Prostate gland (tissue), 2 donors: ENCODE measurements at regions not wholly inside any gene's neighbourhood (a gene's known extent, or its start where the extent isn't known, plus 50 kb on each side); places are given as distances from the start of the nearest gene placed in this dataset.

Source experiments
- DNase-seq: peaks from one replicate; pipeline ENCODE4 v3.0.0-alpha.2; 2019; ENCODE audit warnings: low spot score
- H3K27ac ChIP-seq, 2 donors: fragments of 200-600 bp; sonication (generic); 2 replicates each; pipeline ENCODE4 v1.5.1; 2017 to 2019
- H3K27me3 ChIP-seq: fragments of 200-600 bp; sonication (generic); replicated peaks from 2 replicates; pipeline ENCODE4 v1.5.1; 2019; ENCODE audit not compliant: insufficient read depth
- H3K36me3 ChIP-seq, 2 donors: fragments of 200-600 bp; sonication (generic); 1 replicate in 1 of 2; 2 replicates in 1 of 2; pipeline versions ENCODE4 v1.5.1 to v1.8.1; 2017 to 2019
- H3K4me1 ChIP-seq: fragments of 200-600 bp; sonication (generic); replicated peaks from 2 replicates; pipeline ENCODE4 v1.5.1; 2019
- H3K4me3 ChIP-seq, 2 donors: fragments of 200-600 bp; sonication (generic); 2 replicates each; pipeline ENCODE4 v1.5.1; 2017 to 2019
- H3K9me3 ChIP-seq: fragments of 200-600 bp; sonication (generic); 2 replicates; pipeline ENCODE4 v1.5.1; 2017
- CTCF ChIP-seq, 4 experiments: fragments of 200-600 bp in 2 of 4; fragments of 450-650 bp in 2 of 4; sonication (generic) in 2 of 4; IDR thresholded peaks; 1 replicate in 3 of 4; 2 replicates in 1 of 4; pipeline ENCODE4 v1.5.1; 2016 to 2019; ENCODE audit warnings: antibody characterized with exemption in 4 of 4, mild to moderate bottlenecking in 2 of 4, moderate library complexity in 2 of 4
- POLR2A ChIP-seq: fragments of 450-650 bp; IDR thresholded peaks from one replicate; pipeline ENCODE4 v1.6.1; 2016; ENCODE audit warnings: antibody characterized with exemption, mild to moderate bottlenecking
- POLR2AphosphoS5 ChIP-seq: sonication (generic); formaldehyde crosslinking; IDR thresholded peaks from one replicate; pipeline ENCODE4 v1.6.1; 2017; ENCODE audit warnings: antibody characterized with exemption
- WGBS: methylation state at CpG from one replicate; pipeline ENCODE4 v1.1.5; 2018; 5-methylcytosine and 5-hydroxymethylcytosine counted together
- intact Hi-C: fragments of 100-400 bp; cut with DNase I; formaldehyde crosslinking; loops from one replicate; pipeline ENCODE4 v1.14.2; 2022

- 94% methylated on average over 2 of the region's 2 CpGs for WGBS
Observed at GRCh38 chr2:104200533-104201168, 653.3 kb upstream of the POU3F3 start.

GRCh38 chr2:104213758-104214157 is 640.2 kb upstream of the POU3F3 start:
- H3K27me3 ChIP-seq, result no peaks in the 10 kb centered on the region
- H3K36me3 ChIP-seq, result no peaks in the 10 kb centered on the region
- H3K4me1 ChIP-seq, result no peaks in the 10 kb centered on the region
- DNase-seq, result no peak
- H3K4me3 ChIP-seq, result no peak overlapping the region
- no peak overlapping the region for H3K27ac ChIP-seq
- TF ChIP-seq POLR2AphosphoS5, result no peak
- no peak for TF ChIP-seq POLR2A
- TF ChIP-seq CTCF (IDR thresholded peaks at IDR 0.05), result no peak
- 73% methylated on average over 8 of the region's 8 CpGs for whole genome bisulfite sequencing
- intact Hi-C loops, result no loop called here
- H3K9me3 ChIP-seq, result no peaks in the 10 kb centered on the region

More at GRCh38 chr2:104200533-104201168, 653.3 kb upstream of the POU3F3 start:
- no peaks in the 10 kb centered on the region for H3K9me3 ChIP-seq
- H3K27ac ChIP-seq, result no peak overlapping the region
- TF ChIP-seq POLR2AphosphoS5, result no peak
- TF ChIP-seq CTCF (IDR thresholded peaks at IDR 0.05), result no peak
- no peak for TF ChIP-seq POLR2A
- no peaks in the 10 kb centered on the region for H3K36me3 ChIP-seq
- H3K4me3 ChIP-seq, result no peak overlapping the region
- intact Hi-C loops, result no loop called here
- H3K27me3 ChIP-seq, result no peaks in the 10 kb centered on the region
- no peak for DNase-seq
- no peaks in the 10 kb centered on the region for H3K4me1 ChIP-seq

GRCh38 chr2:104215269-104216161 is 638.4 kb upstream of the POU3F3 start:
- intact Hi-C loops, result no loop called here
- Histone ChIP-seq H3K27me3 (no peaks in the 10 kb centered on the region), H3K4me3 (no peak overlapping the region), H3K9me3 (no peaks in the 10 kb centered on the region), H3K27ac (no peak overlapping the region), H3K36me3 (no peaks in the 10 kb centered on the region), H3K4me1 (no peaks in the 10 kb centered on the region)
- DNase-seq, result no peak
- WGBS, result 43% methylated on average over 14 of the region's 14 CpGs
- no peak for TF ChIP-seq CTCF (IDR thresholded peaks at IDR 0.05)
- no peak for TF ChIP-seq POLR2A
- no peak for TF ChIP-seq POLR2AphosphoS5

GRCh38 chr2:104233591-104233990 is 620.3 kb upstream of the POU3F3 start:
- H3K4me1 ChIP-seq, result no peaks in the 10 kb centered on the region
- H3K27ac ChIP-seq, result no peak overlapping the region
- no peak overlapping the region for H3K4me3 ChIP-seq
- H3K9me3 ChIP-seq, result no peaks in the 10 kb centered on the region
- no peak for DNase-seq
- H3K27me3 ChIP-seq, result no peaks in the 10 kb centered on the region
- intact Hi-C loops, result no loop called here
- WGBS, result 95% methylated on average over 1 of the region's 1 CpG
- no peak for TF ChIP-seq CTCF (IDR thresholded peaks at IDR 0.05)
- TF ChIP-seq POLR2A, result no peak
- no peak for TF ChIP-seq POLR2AphosphoS5
- no peaks in the 10 kb centered on the region for H3K36me3 ChIP-seq
